Suprapubic skin (tissue), 4 donors: ENCODE measurements at regions not wholly inside any gene's neighbourhood (a gene's known extent, or its start where the extent isn't known, plus 50 kb on each side); places are given as distances from the start of the nearest gene placed in this dataset.

Source experiments
- EP300 ChIP-seq: sonication (generic); formaldehyde crosslinking; IDR thresholded peaks from one replicate; pipeline ENCODE4 v1.6.1; 2017; ENCODE audit warnings: antibody characterized with exemption
- POLR2A ChIP-seq, 2 donors: fragments of 450-650 bp; IDR thresholded peaks; one replicate each; pipeline ENCODE4 v1.6.1; 2017; ENCODE audit warnings: antibody characterized with exemption in 2 of 2, mild to moderate bottlenecking in 2 of 2, moderate library complexity in 2 of 2
- POLR2AphosphoS5 ChIP-seq, 3 donors: sonication (generic); formaldehyde crosslinking; IDR thresholded peaks; one replicate each; pipeline ENCODE4 v1.6.1; 2017; ENCODE audit warnings: antibody characterized with exemption in 3 of 3
- TF ChIP-seq, protein P1 (sequence below), 2 donors: fragments of 200-600 bp in 1 of 2; fragments of 450-650 bp in 1 of 2; sonication (generic) in 1 of 2; IDR thresholded peaks; one replicate each; pipeline ENCODE4 v1.5.1; 2016 to 2019; ENCODE audit warnings: antibody characterized with exemption in 2 of 2, mild to moderate bottlenecking in 1 of 2, moderate library complexity in 1 of 2

DNA sequence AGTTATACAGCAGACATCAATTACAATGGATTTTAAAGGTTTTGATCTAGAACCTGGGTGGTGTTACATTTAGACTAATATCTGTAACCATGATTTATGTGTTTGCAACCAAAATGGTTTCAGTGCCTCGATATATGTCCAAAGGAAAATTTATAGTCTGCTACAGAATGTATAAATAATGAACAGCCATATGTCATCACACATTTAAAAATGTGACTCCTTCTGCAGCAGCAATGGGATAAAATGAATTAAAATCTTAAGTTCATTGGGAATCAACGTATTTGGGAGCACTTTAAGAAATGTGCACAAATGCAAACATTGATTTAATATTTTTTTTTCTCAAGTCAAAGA, 610.2 kb downstream of the TMEM114 start:
- TF ChIP-seq, protein P1, sequence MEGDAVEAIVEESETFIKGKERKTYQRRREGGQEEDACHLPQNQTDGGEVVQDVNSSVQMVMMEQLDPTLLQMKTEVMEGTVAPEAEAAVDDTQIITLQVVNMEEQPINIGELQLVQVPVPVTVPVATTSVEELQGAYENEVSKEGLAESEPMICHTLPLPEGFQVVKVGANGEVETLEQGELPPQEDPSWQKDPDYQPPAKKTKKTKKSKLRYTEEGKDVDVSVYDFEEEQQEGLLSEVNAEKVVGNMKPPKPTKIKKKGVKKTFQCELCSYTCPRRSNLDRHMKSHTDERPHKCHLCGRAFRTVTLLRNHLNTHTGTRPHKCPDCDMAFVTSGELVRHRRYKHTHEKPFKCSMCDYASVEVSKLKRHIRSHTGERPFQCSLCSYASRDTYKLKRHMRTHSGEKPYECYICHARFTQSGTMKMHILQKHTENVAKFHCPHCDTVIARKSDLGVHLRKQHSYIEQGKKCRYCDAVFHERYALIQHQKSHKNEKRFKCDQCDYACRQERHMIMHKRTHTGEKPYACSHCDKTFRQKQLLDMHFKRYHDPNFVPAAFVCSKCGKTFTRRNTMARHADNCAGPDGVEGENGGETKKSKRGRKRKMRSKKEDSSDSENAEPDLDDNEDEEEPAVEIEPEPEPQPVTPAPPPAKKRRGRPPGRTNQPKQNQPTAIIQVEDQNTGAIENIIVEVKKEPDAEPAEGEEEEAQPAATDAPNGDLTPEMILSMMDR (IDR thresholded peaks at IDR 0.05), result no peak
- TF ChIP-seq POLR2A (IDR thresholded peaks at IDR 0.05) (no peak), POLR2AphosphoS5 (IDR thresholded peaks at IDR 0.05) (no peak), EP300 (no peak)
